SK-MEL-5 (cell line): ENCODE measurements at regions not wholly inside any gene's neighbourhood (a gene's known extent, or its start where the extent isn't known, plus 50 kb on each side); places are given as distances from the start of the nearest gene placed in this dataset.
"Not testable (repeated sequence)": the region's sequence is repeated elsewhere in the genome, so short reads cannot be mapped to it uniquely, and the experiment has no call there.

Experiments used
- DNase-seq: peaks from one replicate; pipeline ENCODE4 v3.0.0-alpha.2; 2016; ENCODE audit warnings: low read depth, low spot score
- in situ Hi-C: cut with HindIII; loops from 2 replicates; pipeline ENCODE4 v1.10.0; 2016; ENCODE audit warnings: low sequenced_read_pairs, high pct_unique_total_duplicates, low pct_unique_long_range_greater_than_20kb

DNA sequence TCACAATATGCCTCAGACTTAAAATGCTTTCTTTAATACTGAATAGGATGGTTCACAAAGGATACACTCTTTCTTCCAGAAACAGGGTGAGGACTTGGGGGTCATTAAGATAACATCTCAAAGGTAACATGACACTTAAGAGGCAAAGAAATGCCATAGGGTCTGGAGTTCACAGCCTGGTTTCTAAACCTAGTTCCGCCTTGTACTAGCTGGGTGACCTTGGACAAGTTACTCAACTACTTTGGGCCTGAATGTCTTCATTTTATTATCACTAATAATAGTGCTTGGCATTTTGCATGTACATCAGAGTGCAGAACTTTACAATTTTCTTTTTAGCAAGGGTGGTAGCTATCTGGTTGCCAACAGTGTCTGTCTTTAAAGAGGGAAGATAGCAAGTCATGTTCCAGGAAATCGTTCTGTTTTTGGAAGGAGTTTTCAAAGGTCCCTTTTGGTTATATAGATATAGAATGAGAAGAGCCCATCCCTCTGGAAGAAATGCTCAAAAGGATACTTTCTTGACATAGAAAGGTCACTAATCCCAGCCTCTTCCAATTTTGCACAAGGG, 257.8 kb downstream of the NUAK1 start:
- in situ Hi-C loops, result no loop called here
- no peak for DNase-seq

- in situ Hi-C loops, result no loop called here
- no peak for DNase-seq
These were observed 256.4 kb downstream of the NUAK1 start for GRCh38 chr12:105882404-105882803.

- no peak for DNase-seq
- in situ Hi-C loops, result no loop called here
These were observed 251.6 kb downstream of the NUAK1 start for GRCh38 chr12:105887131-105887530.

- no peak for DNase-seq
- in situ Hi-C loops, result no loop called here
These were observed 250.1 kb downstream of the NUAK1 start for GRCh38 chr12:105888696-105889095.

GRCh38 chr12:105892362-105892910, 246.3 kb downstream of the NUAK1 start:
- in situ Hi-C loops, result no loop called here
- no peak for DNase-seq

- DNase-seq, in situ Hi-C loops: not testable (repeated sequence)
These were observed 243.4 kb downstream of the NUAK1 start for GRCh38 chr12:105895197-105895832.

GRCh38 chr12:105897311-105897725, 241.4 kb downstream of the NUAK1 start:
- in situ Hi-C loops, result no loop called here
- no peak for DNase-seq

DNA sequence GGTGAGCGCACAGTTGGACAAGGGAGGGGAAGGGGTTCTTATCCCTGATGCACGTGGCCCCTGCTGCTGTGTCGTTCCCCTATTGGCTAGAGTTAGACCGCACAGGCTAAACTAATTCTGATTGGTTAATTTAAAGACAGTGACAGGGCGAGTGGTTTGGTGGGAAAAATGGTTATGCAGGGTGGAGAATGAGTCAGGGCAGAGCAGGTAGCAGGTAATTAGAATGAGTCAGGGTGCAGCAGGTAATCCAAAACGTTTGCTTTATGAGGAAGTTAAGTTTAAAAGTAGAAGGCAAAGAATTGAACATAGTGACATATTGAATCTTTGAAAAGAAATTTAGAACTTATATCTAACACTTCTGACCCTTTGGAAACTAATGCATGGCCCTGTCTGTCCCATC, 240.5 kb downstream of the NUAK1 start:
- in situ Hi-C loops, DNase-seq: not testable (repeated sequence)

GRCh38 chr12:105899589-105899988, 239.2 kb downstream of the NUAK1 start:
- DNase-seq, result no peak
- in situ Hi-C loops, result no loop called here

DNA sequence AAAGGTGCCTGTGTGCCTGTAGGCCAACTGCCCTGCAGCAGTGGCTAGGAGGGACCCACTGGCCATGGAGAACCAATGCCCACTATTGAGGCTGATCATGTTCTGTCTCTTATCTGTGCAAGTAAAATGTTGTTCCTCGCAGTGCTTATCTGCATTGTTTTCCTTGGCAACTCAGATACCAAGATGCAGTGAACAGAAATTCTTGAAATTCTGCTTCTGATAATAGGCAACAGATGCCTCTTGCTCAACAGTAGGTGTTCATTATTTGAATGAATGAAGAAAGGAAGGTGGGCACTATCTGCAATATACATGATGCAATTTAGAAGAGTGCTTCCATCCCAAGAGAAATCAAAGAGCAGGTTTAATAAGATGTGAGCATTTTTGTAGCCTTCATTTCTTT, 232.2 kb downstream of the NUAK1 start:
- in situ Hi-C loops, result no loop called here
- no peak for DNase-seq

GRCh38 chr12:105907982-105908381, 230.8 kb downstream of the NUAK1 start:
- in situ Hi-C loops, result no loop called here
- no peak for DNase-seq

DNA sequence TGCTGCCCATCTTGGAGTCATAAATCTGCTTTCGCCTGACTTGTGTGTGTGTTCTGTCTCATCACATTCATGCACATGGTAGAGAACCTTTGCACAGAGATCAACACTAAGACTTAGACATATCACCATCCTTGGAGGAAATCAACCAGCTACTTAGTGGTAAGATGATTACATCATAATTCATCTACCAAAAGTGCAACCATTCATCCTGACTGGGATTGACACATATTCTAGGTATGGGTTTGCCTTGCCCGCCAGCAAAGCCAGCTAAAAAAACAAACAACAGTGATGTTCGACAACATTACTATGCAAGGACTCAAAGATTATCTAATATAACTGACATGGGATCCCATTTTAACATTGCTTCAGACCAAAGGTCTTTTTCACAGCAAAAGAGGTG, 228.7 kb downstream of the NUAK1 start:
- DNase-seq, result no peak
- in situ Hi-C loops, result no loop called here

DNA sequence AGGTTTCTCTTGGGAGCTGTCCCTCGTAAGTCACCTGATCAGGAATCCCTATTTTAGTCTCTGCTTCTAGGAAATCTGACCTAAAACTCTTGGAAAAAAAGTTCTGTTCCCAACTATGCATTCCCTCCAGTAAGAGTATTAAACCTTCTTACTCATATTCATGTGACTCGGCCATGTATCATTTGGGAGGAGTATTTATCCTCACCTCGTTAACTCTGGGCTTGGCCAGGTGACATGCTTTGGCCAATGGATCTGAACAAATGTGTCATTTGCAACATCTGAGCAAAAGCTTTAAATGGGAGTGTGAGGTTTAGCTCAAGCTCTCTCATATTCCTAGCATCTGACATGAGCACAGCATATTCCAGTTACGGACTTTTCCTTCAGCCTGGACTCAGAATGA, 226.8 kb downstream of the NUAK1 start:
- no peak for DNase-seq
- in situ Hi-C loops, result no loop called here

- no peak for DNase-seq
- in situ Hi-C loops, result no loop called here
These were observed 225.7 kb downstream of the NUAK1 start for GRCh38 chr12:105912882-105913678.

DNA sequence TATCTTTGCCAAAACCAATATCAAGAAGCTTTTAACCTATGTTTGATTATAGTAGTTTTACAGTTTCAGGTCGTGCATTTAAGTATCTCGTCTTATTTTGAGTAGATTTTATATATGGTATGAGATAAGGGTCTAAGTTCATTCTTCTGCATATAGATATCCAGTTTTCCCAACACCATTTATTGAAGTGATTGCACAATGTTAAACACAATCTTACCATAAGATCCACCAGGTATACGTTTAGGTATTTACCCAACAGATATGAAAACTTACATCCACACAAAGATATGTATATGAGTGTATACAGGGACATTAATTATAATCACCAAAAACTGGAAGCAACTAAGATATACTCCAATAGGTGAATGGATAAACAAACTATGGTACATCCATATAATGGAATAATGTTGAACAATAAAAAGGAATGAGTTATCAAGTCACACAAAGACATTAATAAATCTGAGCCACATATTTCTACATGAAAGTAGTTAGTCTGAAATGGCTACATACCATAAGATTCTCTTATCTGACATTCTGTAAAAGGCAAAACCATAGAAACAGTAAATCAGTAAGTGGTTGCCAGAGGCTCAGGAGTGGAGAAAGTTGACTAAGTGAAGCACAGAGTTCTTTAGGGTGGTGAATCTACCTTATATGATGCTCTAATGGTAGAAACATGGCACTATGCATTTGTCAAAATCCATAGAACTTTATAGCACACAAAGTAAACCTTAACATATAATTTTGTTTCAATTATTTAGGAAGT, 222.6 kb downstream of the NUAK1 start:
- no peak for DNase-seq
- in situ Hi-C loops, result no loop called here

DNA sequence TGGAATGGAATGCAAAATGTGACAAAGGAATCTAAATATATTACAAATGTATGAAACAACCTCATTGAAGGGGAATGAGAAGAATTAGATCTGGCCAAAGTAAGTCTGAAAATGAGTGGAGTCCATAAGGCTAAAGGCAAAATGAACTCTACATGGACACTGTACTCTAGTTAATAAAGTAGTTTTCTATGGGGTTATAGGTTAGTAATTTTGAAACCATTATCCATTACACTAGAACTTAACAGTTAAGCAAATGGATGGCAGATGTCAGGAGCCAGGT, 222.1 kb downstream of the NUAK1 start:
- in situ Hi-C loops, result no loop called here
- no peak for DNase-seq

DNA sequence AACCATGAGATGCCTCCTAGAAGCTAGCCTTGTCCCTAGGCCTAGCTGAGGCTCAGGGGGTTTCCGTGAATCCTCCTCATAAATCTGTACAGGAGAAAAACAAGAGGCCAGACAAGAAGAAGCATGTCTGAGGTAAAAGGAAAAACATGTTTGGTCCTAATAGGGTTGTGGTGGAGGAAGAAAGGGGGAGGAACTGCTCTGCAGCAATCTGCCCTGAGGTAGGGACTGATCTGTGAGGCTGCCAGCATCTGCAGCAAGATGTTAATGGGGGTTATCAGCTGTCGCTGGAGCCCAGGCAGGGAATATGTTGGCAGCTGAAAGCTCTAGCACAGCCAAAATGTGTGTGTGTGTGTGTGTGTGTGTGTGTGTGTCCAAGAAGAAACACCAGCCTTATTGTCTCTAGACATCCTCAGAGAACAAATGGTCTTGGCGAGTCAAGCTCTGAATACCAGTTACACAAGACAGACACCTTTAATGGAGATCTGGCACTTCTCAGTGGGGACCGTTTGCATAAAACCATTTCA, 218.5 kb downstream of the NUAK1 start:
- in situ Hi-C loops, result no loop called here
- DNase-seq, result no peak

GRCh38 chr12:105921055-105921454, 217.7 kb downstream of the NUAK1 start:
- no peak for DNase-seq
- in situ Hi-C loops, result no loop called here
